Subcutaneous abdominal adipose tissue (tissue), 5 donors: ENCODE measurements at regions not wholly inside any gene's neighbourhood (a gene's known extent, or its start where the extent isn't known, plus 50 kb on each side); places are given as distances from the start of the nearest gene placed in this dataset.

Source experiments
- H3K27ac ChIP-seq: one replicate; pipeline ENCODE4 v1.7.0; 2013; ENCODE audit warnings: low read depth, mild to moderate bottlenecking, inconsistent platforms, low read length, moderate library complexity
- H3K27me3 ChIP-seq, 5 donors: one replicate each; pipeline ENCODE4 v1.7.0; 2013; ENCODE audit warnings: low read length in 5 of 5, inconsistent platforms in 1 of 5; ENCODE audit not compliant: control insufficient read depth in 5 of 5, insufficient read depth in 4 of 5
- H3K36me3 ChIP-seq, 5 donors: one replicate each; pipeline ENCODE4 v1.7.0; 2013; ENCODE audit warnings: low read length in 5 of 5; ENCODE audit not compliant: control insufficient read depth in 5 of 5, insufficient read depth in 5 of 5
- H3K4me1 ChIP-seq, 5 donors: one replicate each; pipeline ENCODE4 v1.7.0; 2013; ENCODE audit warnings: low read length in 5 of 5, mild to moderate bottlenecking in 3 of 5, moderate library complexity in 1 of 5; ENCODE audit not compliant: control insufficient read depth in 5 of 5, insufficient read depth in 5 of 5
- H3K4me3 ChIP-seq, 5 donors: one replicate each; pipeline ENCODE4 v1.7.0; 2013; ENCODE audit warnings: low read length in 5 of 5, low read depth in 1 of 5
- H3K9ac ChIP-seq, 5 donors: one replicate each; pipeline ENCODE4 v1.7.0; 2013; ENCODE audit warnings: low read length in 5 of 5, mild to moderate bottlenecking in 4 of 5, moderate library complexity in 3 of 5
- H3K9me3 ChIP-seq, 5 donors: one replicate each; pipeline ENCODE4 v1.7.0; 2013; ENCODE audit warnings: low read length in 5 of 5; ENCODE audit not compliant: control insufficient read depth in 5 of 5
- donor health status: healthy.
- donor health status: healthy.
- donor health status: healthy.
- donor health status: healthy.
- donor health status: healthy.

DNA sequence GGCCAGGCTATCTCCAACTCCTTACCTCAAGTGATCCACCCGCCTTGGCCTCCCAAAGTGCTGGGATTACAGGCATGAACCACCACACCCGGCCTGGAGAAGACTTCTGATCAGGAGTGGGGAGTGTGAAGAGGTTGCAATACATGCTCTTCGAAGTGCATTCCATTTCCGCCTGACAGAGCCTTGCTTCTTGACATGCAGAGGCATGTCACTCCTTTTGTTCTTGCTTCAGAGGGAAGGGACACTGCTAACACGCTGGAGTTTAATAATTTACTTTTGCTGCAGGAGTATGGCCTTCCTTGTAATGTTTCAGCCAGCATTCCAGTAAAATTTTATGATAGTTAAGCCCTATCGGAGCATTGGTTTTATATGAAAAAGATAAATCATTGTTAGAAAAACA lies 74.9 kb downstream of the SLC25A47 start:
- Histone ChIP-seq H3K4me3 (no peak overlapping the region), H3K27me3 (no peaks in the 10 kb centered on the region), H3K36me3 (peaks cover 0 to 6% (median 0%) of the 10 kb centered on the region in 5 donors), H3K4me1 (peaks cover 0 to 9% (median 0%) of the 10 kb centered on the region in 5 donors), H3K9me3 (no peaks in the 10 kb centered on the region), H3K27ac (no peak overlapping the region), H3K9ac (no peak overlapping the region)

DNA sequence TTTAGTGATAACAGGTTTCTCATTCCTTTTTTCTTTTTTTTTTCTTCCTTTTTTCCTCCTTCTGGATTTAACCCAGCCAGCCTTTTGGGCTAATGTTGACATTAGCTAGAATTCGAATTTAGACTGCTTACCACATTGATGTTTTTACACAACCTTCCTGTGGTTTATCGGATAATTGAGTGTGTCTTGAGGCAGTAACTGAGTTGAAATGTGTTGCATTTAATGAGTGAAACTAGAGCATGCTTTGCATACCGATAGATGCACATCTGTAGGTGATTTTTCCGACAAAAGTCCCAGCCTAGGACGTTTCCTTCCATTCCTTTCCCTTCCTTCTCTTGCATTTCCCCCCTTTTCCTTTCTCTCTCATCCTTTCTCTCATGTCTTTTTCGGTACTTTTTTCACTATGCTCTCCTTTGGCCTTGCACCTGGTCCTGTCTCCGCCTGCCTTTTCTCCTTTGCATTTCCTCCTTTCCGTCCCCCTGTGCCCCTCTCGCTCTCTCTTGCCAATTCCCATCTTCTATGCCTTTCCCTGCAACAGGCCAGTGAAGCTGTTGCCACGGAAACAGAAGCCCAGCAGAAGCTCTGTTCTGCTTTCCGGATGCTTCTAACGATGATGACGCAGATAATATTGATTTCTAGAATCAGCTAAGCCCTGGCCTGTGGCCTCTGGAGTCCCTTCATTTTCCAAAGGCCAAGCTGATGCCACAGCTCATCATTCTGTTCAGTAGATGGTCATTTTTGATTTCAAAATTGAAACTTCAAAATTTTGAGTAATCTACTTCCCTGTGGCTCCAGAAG lies 76.1 kb downstream of the SLC25A47 start:
- no peak overlapping the region for H3K27ac ChIP-seq

DNA sequence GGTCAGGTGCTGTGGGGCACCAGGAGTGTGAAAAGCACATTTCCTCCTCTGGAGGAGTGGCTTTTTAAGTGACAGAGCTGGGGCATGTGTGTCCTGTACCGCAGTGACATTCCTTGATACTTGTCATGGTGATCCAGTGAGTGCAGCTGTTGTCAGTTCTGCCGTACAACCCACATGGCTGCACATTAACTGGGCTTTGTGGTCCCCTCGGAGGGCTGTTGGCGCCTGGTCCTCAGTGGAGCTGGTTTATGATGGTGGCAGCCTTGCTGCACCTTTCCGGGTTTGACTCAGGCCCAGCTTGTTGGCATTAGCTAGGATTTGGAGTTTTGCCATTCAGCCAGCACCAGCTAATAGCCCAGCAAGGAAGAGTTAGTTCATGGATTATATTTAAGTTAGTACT lies 77.0 kb downstream of the SLC25A47 start:
- Histone ChIP-seq H3K9me3 (no peaks in the 10 kb centered on the region), H3K4me3 (no peak overlapping the region), H3K27ac (no peak overlapping the region), H3K27me3 (no peaks in the 10 kb centered on the region), H3K9ac (no peak overlapping the region), H3K4me1 (peaks cover 0 to 9% (median 0%) of the 10 kb centered on the region in 5 donors), H3K36me3 (peaks cover 0 to 6% (median 0%) of the 10 kb centered on the region in 5 donors)

More for the DNA sequence above, 76.1 kb downstream of the SLC25A47 start:
- Histone ChIP-seq H3K4me3 (no peak overlapping the region), H3K36me3 (peaks cover 0 to 6% (median 0%) of the 10 kb centered on the region in 5 donors), H3K9me3 (no peaks in the 10 kb centered on the region), H3K4me1 (peaks cover 0 to 9% (median 0%) of the 10 kb centered on the region in 5 donors), H3K9ac (no peak overlapping the region), H3K27me3 (no peaks in the 10 kb centered on the region)

DNA sequence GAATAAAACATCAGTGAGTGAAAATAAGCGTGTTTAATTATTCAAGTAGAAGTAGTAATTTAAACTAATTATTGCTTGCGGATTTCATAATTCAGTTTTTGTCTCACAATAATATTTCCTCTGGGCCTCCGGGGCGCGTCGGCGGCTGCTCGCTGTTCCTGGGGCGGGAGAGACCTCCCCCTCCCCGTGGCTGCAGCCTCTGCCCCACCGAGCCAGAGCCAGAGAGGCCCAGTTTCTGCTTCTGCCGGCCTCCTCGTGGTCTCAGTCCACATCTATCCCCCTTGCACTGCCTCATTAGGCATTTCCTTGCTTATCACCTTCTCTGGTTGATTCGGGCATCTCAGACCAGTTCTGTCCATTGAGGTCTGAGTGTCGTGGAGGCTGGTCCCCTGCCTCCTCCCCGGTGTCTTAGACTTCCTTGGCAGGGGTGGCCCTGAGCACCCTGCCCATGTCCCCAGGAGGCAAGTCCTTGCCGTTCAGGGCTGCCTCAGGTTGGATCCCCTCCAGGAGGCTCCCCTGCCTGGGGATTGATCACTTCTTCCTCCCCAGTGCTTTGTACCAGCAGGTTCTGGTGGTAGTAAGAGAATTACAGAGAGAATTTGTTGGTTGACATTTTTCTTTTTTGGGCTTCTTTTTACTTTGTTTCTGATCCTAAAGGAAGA lies 78.0 kb downstream of the SLC25A47 start:
- Histone ChIP-seq H3K27me3 (no peaks in the 10 kb centered on the region), H3K9me3 (no peaks in the 10 kb centered on the region), H3K4me1 (peaks cover 0 to 12% (median 0%) of the 10 kb centered on the region in 5 donors), H3K27ac (no peak overlapping the region), H3K36me3 (peaks cover 0 to 6% (median 0%) of the 10 kb centered on the region in 5 donors), H3K4me3 (no peak overlapping the region), H3K9ac (no peak overlapping the region)

DNA sequence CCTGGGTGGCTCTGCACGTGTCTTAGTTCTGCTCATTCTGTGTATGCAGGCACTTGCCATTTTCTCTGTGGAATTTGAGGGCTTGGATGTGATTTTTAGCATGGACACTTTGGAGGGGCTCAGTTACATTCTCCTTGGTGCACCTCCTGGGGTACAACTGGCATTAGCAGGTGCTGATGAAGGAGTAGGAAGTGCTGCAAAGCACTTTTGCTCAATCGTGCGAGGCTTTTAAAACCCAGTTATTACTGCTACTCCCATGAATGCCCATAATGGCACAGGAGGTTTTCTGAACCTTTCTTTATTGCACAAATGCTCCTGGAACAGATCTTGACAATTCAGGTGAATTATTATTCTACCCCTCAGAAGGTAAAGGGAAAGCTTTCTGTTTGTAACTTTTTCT lies 78.7 kb downstream of the SLC25A47 start:
- H3K9me3 ChIP-seq, result no peaks in the 10 kb centered on the region
- H3K4me3 ChIP-seq, result no peak overlapping the region
- H3K27me3 ChIP-seq, result no peaks in the 10 kb centered on the region
- H3K36me3 ChIP-seq, result peaks cover 0 to 6% (median 0%) of the 10 kb centered on the region in 5 donors
- no peak overlapping the region for H3K9ac ChIP-seq
- no peak overlapping the region for H3K27ac ChIP-seq
- peaks cover 0 to 16% (median 6%) of the 10 kb centered on the region in 5 donors for H3K4me1 ChIP-seq

DNA sequence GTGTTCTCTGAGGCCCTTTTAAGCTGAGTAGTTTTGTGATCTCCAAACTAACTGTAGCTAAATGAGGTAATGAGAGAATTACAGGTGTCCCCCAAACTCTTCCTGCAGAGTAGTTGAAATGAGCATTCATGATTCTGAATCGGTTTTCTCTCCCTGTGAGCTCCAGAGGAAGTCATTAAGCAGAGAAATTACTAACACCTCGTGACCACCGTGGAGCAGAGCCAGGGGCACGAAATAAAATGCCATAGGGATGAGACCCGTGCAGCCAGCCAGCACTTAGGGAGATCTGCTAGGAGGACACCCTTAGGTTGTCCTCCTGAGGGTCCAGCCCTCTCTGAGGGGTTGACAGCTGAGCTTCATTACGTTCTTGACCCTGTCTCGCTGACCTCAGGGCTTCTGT lies 79.5 kb downstream of the SLC25A47 start:
- H3K27me3 ChIP-seq, result no peaks in the 10 kb centered on the region
- peaks cover 0 to 16% (median 6%) of the 10 kb centered on the region in 5 donors for H3K4me1 ChIP-seq
- no peaks in the 10 kb centered on the region for H3K9me3 ChIP-seq
- H3K4me3 ChIP-seq, result no peak overlapping the region
- H3K27ac ChIP-seq, result no peak overlapping the region
- no peak overlapping the region for H3K9ac ChIP-seq
- peaks cover 0 to under 1% (median 0%) of the 10 kb centered on the region in 5 donors for H3K36me3 ChIP-seq

DNA sequence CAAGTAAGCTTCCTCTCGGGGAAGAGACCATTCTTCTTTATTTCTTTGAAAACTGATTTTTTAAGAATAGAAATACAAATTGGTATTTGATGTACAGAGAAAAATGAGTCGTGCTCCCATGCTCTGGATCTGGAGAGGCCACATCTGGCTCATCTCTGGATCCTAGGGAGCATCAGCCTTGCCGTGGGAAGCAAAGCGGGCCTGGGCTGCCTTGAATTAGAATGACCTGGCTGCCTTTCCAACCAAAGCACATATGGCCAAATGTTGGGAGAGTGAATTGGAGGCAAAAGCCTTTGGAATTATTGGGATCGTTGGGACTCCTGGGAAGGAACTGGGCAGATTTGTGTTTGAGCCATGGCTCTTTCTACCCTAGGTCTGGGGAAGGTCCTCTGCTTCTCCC lies 80.0 kb downstream of the SLC25A47 start:
- Histone ChIP-seq H3K27me3 (no peaks in the 10 kb centered on the region), H3K9me3 (no peaks in the 10 kb centered on the region), H3K4me1 (peaks cover 0 to 16% (median 6%) of the 10 kb centered on the region in 5 donors), H3K27ac (no peak overlapping the region), H3K4me3 (no peak overlapping the region), H3K36me3 (no peaks in the 10 kb centered on the region), H3K9ac (no peak overlapping the region)

DNA sequence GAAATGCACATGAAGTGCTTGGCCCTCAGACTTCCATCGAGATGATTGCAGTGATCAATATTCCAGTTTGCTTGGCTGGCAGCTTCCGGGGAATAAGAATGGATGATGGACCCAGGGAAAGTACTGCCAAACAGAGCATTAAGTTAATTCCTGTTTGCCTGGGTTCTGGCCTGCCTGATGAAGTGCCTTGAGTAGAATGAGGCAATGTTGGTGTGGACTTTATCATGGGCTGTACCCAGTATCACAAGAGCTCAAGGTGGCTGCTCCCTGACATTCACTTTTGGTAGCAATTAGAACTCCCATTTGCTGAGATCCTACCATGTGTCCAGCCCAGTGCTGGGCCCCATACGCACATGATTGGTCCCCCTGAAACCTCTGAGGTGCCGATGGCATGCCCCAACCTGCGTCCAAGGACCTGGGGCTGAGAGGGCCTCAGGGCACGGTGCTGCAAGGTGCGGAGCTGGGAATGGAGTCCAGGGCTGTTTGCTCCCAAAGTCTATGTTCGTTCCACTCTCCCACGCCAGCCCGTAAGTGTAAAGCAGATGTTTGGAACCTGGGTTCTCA lies 80.7 kb downstream of the SLC25A47 start:
- Histone ChIP-seq H3K4me3 (no peak overlapping the region), H3K4me1 (peaks cover 0 to 16% (median 6%) of the 10 kb centered on the region in 5 donors), H3K27ac (no peak overlapping the region), H3K27me3 (no peaks in the 10 kb centered on the region), H3K9me3 (no peaks in the 10 kb centered on the region), H3K9ac (no peak overlapping the region), H3K36me3 (no peaks in the 10 kb centered on the region)

DNA sequence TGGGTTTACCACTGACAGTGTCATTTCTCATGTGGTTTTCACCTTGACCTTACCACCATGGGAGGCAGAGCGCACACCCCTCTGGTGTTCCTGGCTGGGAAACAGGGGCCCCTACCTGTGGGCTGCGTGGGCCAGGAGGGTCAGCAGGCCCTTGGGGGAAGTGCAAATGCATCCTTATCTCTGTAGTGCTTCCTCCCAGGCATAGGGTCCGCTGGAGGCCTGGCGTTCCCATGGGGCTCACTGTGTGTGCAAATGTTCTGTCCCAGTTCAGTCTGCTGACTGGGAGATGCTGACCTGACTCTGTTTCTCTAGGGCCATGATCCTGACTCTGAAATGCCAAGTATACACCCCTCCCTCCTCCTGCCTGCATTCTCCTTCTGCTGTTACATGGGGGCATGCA lies 81.3 kb downstream of the SLC25A47 start:
- Histone ChIP-seq H3K9me3 (no peaks in the 10 kb centered on the region), H3K9ac (no peak overlapping the region), H3K27ac (no peak overlapping the region), H3K36me3 (no peaks in the 10 kb centered on the region), H3K27me3 (no peaks in the 10 kb centered on the region), H3K4me3 (no peak overlapping the region), H3K4me1 (peaks cover 0 to 16% (median 6%) of the 10 kb centered on the region in 5 donors)
